H9 (cell line): ENCODE measurements at regions not wholly inside any gene's neighbourhood (a gene's known extent, or its start where the extent isn't known, plus 50 kb on each side); places are given as distances from the start of the nearest gene placed in this dataset.

Experiments used
- DNase-seq: peaks from one replicate; pipeline ENCODE4 v3.0.0-alpha.2; 2017
- H2AFZ ChIP-seq: one replicate; pipeline ENCODE4 v1.6.1; 2013; ENCODE audit warnings: mild to moderate bottlenecking, low read length, control low read depth, moderate library complexity
- H2AK5ac ChIP-seq: 2 replicates; pipeline ENCODE4 v1.6.1; 2013; ENCODE audit warnings: low read length, control low read depth, mixed read lengths; ENCODE audit not compliant: insufficient read length
- H2BK120ac ChIP-seq: one replicate; pipeline ENCODE4 v1.6.1; 2013; ENCODE audit warnings: low read depth, mild to moderate bottlenecking, low read length, control low read depth, inconsistent platforms; ENCODE audit not compliant: poor library complexity, severe bottlenecking
- H2BK12ac ChIP-seq: 2 replicates; pipeline ENCODE4 v1.6.1; 2013; ENCODE audit warnings: low read length, control low read depth, mixed read lengths, low read depth; ENCODE audit not compliant: insufficient read length
- H2BK15ac ChIP-seq: 2 replicates; pipeline ENCODE4 v1.6.1; 2013; ENCODE audit warnings: low read depth, low read length, control low read depth
- H2BK20ac ChIP-seq: one replicate; pipeline ENCODE4 v1.6.1; 2013; ENCODE audit warnings: low read depth, mild to moderate bottlenecking, low read length, control low read depth, inconsistent platforms; ENCODE audit not compliant: poor library complexity, severe bottlenecking
- H2BK5ac ChIP-seq: 2 replicates; pipeline ENCODE4 v1.6.1; 2013; ENCODE audit warnings: low read length, control low read depth, mixed read lengths; ENCODE audit not compliant: insufficient read length
- H3K14ac ChIP-seq: 2 replicates; pipeline ENCODE4 v1.6.1; 2013; ENCODE audit warnings: low read length, control low read depth; ENCODE audit not compliant: insufficient read depth
- H3K18ac ChIP-seq: 2 replicates; pipeline ENCODE4 v1.6.1; 2013; ENCODE audit warnings: low read depth, mild to moderate bottlenecking, mixed read lengths, low read length, control low read depth; ENCODE audit not compliant: insufficient read length
- H3K23ac ChIP-seq: 2 replicates; pipeline ENCODE4 v1.6.1; 2013; ENCODE audit warnings: low read length, control low read depth, mixed read lengths, low read depth; ENCODE audit not compliant: insufficient read length
- H3K23me2 ChIP-seq: 2 replicates; pipeline ENCODE4 v1.6.1; 2013; ENCODE audit warnings: low read depth, mild to moderate bottlenecking, mixed read lengths, low read length, control low read depth; ENCODE audit not compliant: insufficient read length, poor library complexity, severe bottlenecking
- H3K27ac ChIP-seq: 2 replicates; pipeline ENCODE4 v1.5.1; 2013; ENCODE audit warnings: low read length, control low read depth, mixed read lengths, low read depth; ENCODE audit not compliant: insufficient read length
- H3K27me3 ChIP-seq: 2 replicates; pipeline ENCODE4 v1.6.1; 2013; ENCODE audit warnings: low read length, control low read depth, inconsistent platforms; ENCODE audit not compliant: insufficient read depth
- H3K4ac ChIP-seq: 2 replicates; pipeline ENCODE4 v1.6.1; 2013; ENCODE audit warnings: low read depth, mild to moderate bottlenecking, control low read depth, inconsistent platforms, low read length, moderate library complexity
- H3K4me1 ChIP-seq: 2 replicates; pipeline ENCODE4 v1.6.1; 2013; ENCODE audit warnings: low read length, control low read depth, inconsistent platforms; ENCODE audit not compliant: insufficient read depth
- H3K4me2 ChIP-seq: 2 replicates; pipeline ENCODE4 v1.6.1; 2013; ENCODE audit warnings: low read length, control low read depth, mixed read lengths; ENCODE audit not compliant: insufficient read length, insufficient read depth
- H3K56ac ChIP-seq: 2 replicates; pipeline ENCODE4 v1.6.1; 2013; ENCODE audit warnings: low read depth, mild to moderate bottlenecking, mixed read lengths, low read length, control low read depth; ENCODE audit not compliant: insufficient read length
- H3K79me1 ChIP-seq: 2 replicates; pipeline ENCODE4 v1.6.1; 2013; ENCODE audit warnings: low read depth, mild to moderate bottlenecking, moderate library complexity, low read length, control low read depth, inconsistent platforms; ENCODE audit not compliant: insufficient read depth, poor library complexity, severe bottlenecking
- H3K79me2 ChIP-seq: 2 replicates; pipeline ENCODE4 v1.6.1; 2013; ENCODE audit warnings: low read length, control low read depth, inconsistent platforms; ENCODE audit not compliant: insufficient read depth
- H3K9ac ChIP-seq: 2 replicates; pipeline ENCODE4 v1.6.1; 2013; ENCODE audit warnings: low read length, control low read depth, mixed read lengths; ENCODE audit not compliant: insufficient read length; ENCODE audit errors: extremely low read depth
- H3K9me3 ChIP-seq: one replicate; pipeline ENCODE4 v1.6.1; 2013; ENCODE audit warnings: low read depth, low read length, inconsistent platforms; ENCODE audit not compliant: control insufficient read depth
- H3T11ph ChIP-seq: one replicate; pipeline ENCODE4 v1.6.1; 2013; ENCODE audit warnings: mild to moderate bottlenecking, low read length, control low read depth, inconsistent platforms
- H4K20me1 ChIP-seq: one replicate; pipeline ENCODE4 v1.6.1; 2013; ENCODE audit not compliant: control insufficient read depth, insufficient read length, insufficient read depth
- H4K5ac ChIP-seq: 2 replicates; pipeline ENCODE4 v1.6.1; 2013; ENCODE audit warnings: low read depth, mild to moderate bottlenecking, mixed read lengths, low read length, control low read depth; ENCODE audit not compliant: insufficient read length
- H4K8ac ChIP-seq: replicated peaks from 2 replicates; pipeline ENCODE4 v1.6.1; 2013; ENCODE audit warnings: low read length, control low read depth, mixed read lengths, low read depth; ENCODE audit not compliant: insufficient read length
- H4K91ac ChIP-seq: 2 replicates; pipeline ENCODE4 v1.6.1; 2013; ENCODE audit warnings: low read depth, mild to moderate bottlenecking, moderate library complexity, mixed read lengths, low read length, control low read depth; ENCODE audit not compliant: insufficient read length
- H3K27ac Mint-ChIP-seq, 3 experiments: 2 replicates in 2 of 3; 3 replicates in 1 of 3; pipeline ENCODE4 v1.8.0; 2020 to 2021; ENCODE audit warnings: mixed read lengths in 3 of 3, mild to moderate bottlenecking in 1 of 3, moderate library complexity in 1 of 3
- H3K27me3 Mint-ChIP-seq: 2 replicates; pipeline ENCODE4 v1.8.0; 2021; ENCODE audit warnings: low read depth, mild to moderate bottlenecking, moderate library complexity, mixed read lengths
- H3K36me3 Mint-ChIP-seq, 3 experiments: 2 replicates in 2 of 3; 3 replicates in 1 of 3; pipeline ENCODE4 v1.8.0; 2020 to 2021; ENCODE audit warnings: low read depth in 3 of 3, mixed read lengths in 3 of 3; ENCODE audit not compliant: insufficient read depth in 1 of 3
- H3K4me1 Mint-ChIP-seq, 2 experiments: 2 replicates each; pipeline ENCODE4 v1.8.0; 2020; ENCODE audit warnings: mixed read lengths in 2 of 2
- H3K4me3 Mint-ChIP-seq, 2 experiments: 2 replicates in 1 of 2; 3 replicates in 1 of 2; pipeline ENCODE4 v1.8.0; 2020 to 2021; ENCODE audit warnings: mild to moderate bottlenecking in 2 of 2, mixed read lengths in 2 of 2, moderate library complexity in 1 of 2
- H3K9me3 Mint-ChIP-seq, 2 experiments: 2 replicates in 1 of 2; 3 replicates in 1 of 2; pipeline ENCODE4 v1.8.0; 2020; ENCODE audit warnings: mild to moderate bottlenecking in 2 of 2, mixed read lengths in 2 of 2, moderate library complexity in 1 of 2
- WGBS: extraction: QIAGEN DNeasy Blood & Tissue Kit; methylation state at CpG from one replicate; pipeline ENCODE4 v1.1.7; 2013; ENCODE audit warnings: missing lambda C conversion rate, low lambda C conversion rate, mixed read lengths; ENCODE audit not compliant: insufficient read length; ENCODE audit errors: extremely low coverage; 5-methylcytosine and 5-hydroxymethylcytosine counted together
- TF ChIP-seq, protein P1 (sequence below): fragments of 200-600 bp; sonication (generic); conservative IDR thresholded peaks from 3 replicates; pipeline ENCODE4 v1.8.0; 2021; ENCODE audit warnings: antibody characterized with exemption, mild to moderate bottlenecking

DNA sequence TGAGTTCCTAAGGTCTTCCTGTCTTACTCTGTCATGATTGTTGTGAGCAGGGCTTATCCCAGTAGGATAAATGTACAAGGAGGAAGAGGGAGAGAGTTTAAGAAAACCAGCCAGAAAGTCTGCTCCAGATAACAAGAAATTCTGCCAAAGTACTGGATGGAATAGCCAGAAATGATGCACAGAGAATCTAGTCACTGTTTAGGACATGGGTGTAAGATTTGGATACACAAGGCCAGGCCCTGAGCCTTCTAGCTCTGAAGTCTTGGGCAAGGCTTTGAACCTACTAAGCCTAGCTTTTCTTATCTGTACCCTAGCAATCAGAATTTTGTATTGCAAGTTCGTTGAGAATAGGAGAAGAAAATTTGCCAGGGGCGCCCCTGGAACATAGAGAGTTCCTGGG lies 180.4 kb upstream of the ROPN1 start:
- Mint-ChIP-seq H3K27ac (no peak overlapping the region; a peak in 1 of 7 replicates), H3K36me3 (peaks cover 0 to 3% (median 0%) of the 10 kb centered on the region in 3 experiments; a peak in 1 of 7 replicates), H3K27me3 (no peaks in the 10 kb centered on the region), H3K4me1 (peaks cover 5 to 6% of the 10 kb centered on the region in 2 experiments; a peak in 3 of 4 replicates), H3K4me3 (no peak overlapping the region), H3K9me3 (no peaks in the 10 kb centered on the region)
- TF ChIP-seq, protein P1, sequence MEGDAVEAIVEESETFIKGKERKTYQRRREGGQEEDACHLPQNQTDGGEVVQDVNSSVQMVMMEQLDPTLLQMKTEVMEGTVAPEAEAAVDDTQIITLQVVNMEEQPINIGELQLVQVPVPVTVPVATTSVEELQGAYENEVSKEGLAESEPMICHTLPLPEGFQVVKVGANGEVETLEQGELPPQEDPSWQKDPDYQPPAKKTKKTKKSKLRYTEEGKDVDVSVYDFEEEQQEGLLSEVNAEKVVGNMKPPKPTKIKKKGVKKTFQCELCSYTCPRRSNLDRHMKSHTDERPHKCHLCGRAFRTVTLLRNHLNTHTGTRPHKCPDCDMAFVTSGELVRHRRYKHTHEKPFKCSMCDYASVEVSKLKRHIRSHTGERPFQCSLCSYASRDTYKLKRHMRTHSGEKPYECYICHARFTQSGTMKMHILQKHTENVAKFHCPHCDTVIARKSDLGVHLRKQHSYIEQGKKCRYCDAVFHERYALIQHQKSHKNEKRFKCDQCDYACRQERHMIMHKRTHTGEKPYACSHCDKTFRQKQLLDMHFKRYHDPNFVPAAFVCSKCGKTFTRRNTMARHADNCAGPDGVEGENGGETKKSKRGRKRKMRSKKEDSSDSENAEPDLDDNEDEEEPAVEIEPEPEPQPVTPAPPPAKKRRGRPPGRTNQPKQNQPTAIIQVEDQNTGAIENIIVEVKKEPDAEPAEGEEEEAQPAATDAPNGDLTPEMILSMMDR = no peak
- no peak overlapping the region for H3T11ph ChIP-seq
- H2BK15ac ChIP-seq = no peak overlapping the region
- no peak overlapping the region for H3K14ac ChIP-seq
- no peak overlapping the region for H3K27ac ChIP-seq
- H2BK20ac ChIP-seq = no peak overlapping the region
- H3K27me3 ChIP-seq = no peaks in the 10 kb centered on the region
- H3K18ac ChIP-seq = no peak overlapping the region
- no peaks in the 10 kb centered on the region for H3K4me1 ChIP-seq
- no peak overlapping the region for H2AFZ ChIP-seq
- no peaks in the 10 kb centered on the region for H3K23me2 ChIP-seq
- H3K56ac ChIP-seq = no peak overlapping the region
- no peak overlapping the region for H3K4ac ChIP-seq
- H2AK5ac ChIP-seq = no peak overlapping the region
- no CpG with 5 or more reads among the region's 2 CpGs for WGBS
- H2BK12ac ChIP-seq = no peak overlapping the region
- H3K4me2 ChIP-seq = no peak overlapping the region
- H4K5ac ChIP-seq = no peak overlapping the region
- H4K91ac ChIP-seq = no peak overlapping the region
- H4K8ac ChIP-seq = no peak overlapping the region
- H3K9ac ChIP-seq = no peak overlapping the region
- no peak overlapping the region for H3K23ac ChIP-seq
- no peak for DNase-seq
- H3K79me2 ChIP-seq = no peaks in the 10 kb centered on the region
- H2BK5ac ChIP-seq = no peak overlapping the region
- no peaks in the 10 kb centered on the region for H4K20me1 ChIP-seq
- H2BK120ac ChIP-seq = no peak overlapping the region
- no peaks in the 10 kb centered on the region for H3K79me1 ChIP-seq
- H3K9me3 ChIP-seq = no peaks in the 10 kb centered on the region
